OCI-LY3 (cell line): ENCODE measurements at regions not wholly inside any gene's neighbourhood (a gene's known extent, or its start where the extent isn't known, plus 50 kb on each side); places are given as distances from the start of the nearest gene placed in this dataset.
A peak's percentile ranks its signal among the peaks of the same experiment; 100 is the strongest.

Experiments
- H2AFZ ChIP-seq: fragments of 200-600, 300-600 bp; shearing (Covaris generic); 2 replicates; pipeline ENCODE4 v1.6.0; 2014; ENCODE audit warnings: antibody characterized with exemption, low read depth, low read length
- H3K27ac ChIP-seq: fragments of 200-600, 300-600 bp; sonication (generic); 2 replicates; pipeline ENCODE4 v1.5.1; 2014; ENCODE audit warnings: mild to moderate bottlenecking, low read length, moderate library complexity, mixed read lengths
- H3K27me3 ChIP-seq: fragments of 200-600, 300-600 bp; sonication (generic); 2 replicates; pipeline ENCODE4 v1.6.1; 2014; ENCODE audit warnings: low read depth, low read length, mixed read lengths
- H3K36me3 ChIP-seq: fragments of 200-600, 300-600 bp; sonication (generic); replicated peaks from 2 replicates; pipeline ENCODE3; 2014; ENCODE audit warnings: low read depth, low read length, mixed read lengths
- H3K4me1 ChIP-seq: fragments of 300-600, 200-600 bp; sonication (generic); 2 replicates; pipeline ENCODE4 v1.6.1; 2014; ENCODE audit warnings: low read length, mixed read lengths
- H3K4me2 ChIP-seq: fragments of 200-600, 300-600 bp; sonication (generic); 2 replicates; pipeline ENCODE4 v1.6.1; 2014; ENCODE audit warnings: low read length, mixed read lengths
- H3K4me3 ChIP-seq: fragments of 300-600, 200-600 bp; sonication (generic); 2 replicates; pipeline ENCODE4 v1.5.1; 2014; ENCODE audit warnings: antibody characterized with exemption, mild to moderate bottlenecking, low read length, moderate library complexity
- H3K79me2 ChIP-seq: fragments of 300-600, 200-600 bp; shearing (Covaris generic); 2 replicates; pipeline ENCODE4 v1.6.1; 2014; ENCODE audit warnings: mild to moderate bottlenecking, low read length, mixed read lengths
- H3K9ac ChIP-seq: fragments of 300-600, 200-600 bp; shearing (Covaris generic); 2 replicates; pipeline ENCODE4 v1.6.0; 2014; ENCODE audit warnings: mild to moderate bottlenecking, low read length, moderate library complexity
- H3K9me3 ChIP-seq: fragments of 200-600, 300-600 bp; shearing (Covaris generic); 2 replicates; pipeline ENCODE4 v1.6.1; 2014; ENCODE audit warnings: low read length, mixed read lengths; ENCODE audit not compliant: insufficient read depth
- H4K20me1 ChIP-seq: fragments of 200-600, 300-600 bp; sonication (generic); 2 replicates; pipeline ENCODE4 v1.6.1; 2016; ENCODE audit warnings: low read length, mixed read lengths; ENCODE audit not compliant: insufficient read depth
- CTCF ChIP-seq: fragments of 200-600, 300-600 bp; sonication (generic); IDR thresholded peaks from 2 replicates; pipeline ENCODE4 v1.5.1; 2014; ENCODE audit warnings: antibody characterized with exemption, low read length, low read depth
- EZH2phosphoT487 ChIP-seq: fragments of 200-600 bp; shearing (Covaris generic); IDR thresholded peaks from 2 replicates; pipeline ENCODE4 v1.6.1; 2018; ENCODE audit warnings: antibody characterized with exemption, mixed run types, low read depth

- Histone ChIP-seq H2AFZ (no peak overlapping the region), H3K27me3 (no peaks in the 10 kb centered on the region), H3K9ac (no peak overlapping the region), H3K4me1 (peaks cover 21% of the 10 kb centered on the region), H3K4me2 (peak overlapping the region; percentile 21; the same call in 1 of the 2 replicates), H3K36me3 (no peaks in the 10 kb centered on the region), H4K20me1 (no peaks in the 10 kb centered on the region), H3K27ac (no peak overlapping the region), H3K4me3 (no peak overlapping the region), H3K9me3 (no peaks in the 10 kb centered on the region), H3K79me2 (no peaks in the 10 kb centered on the region)
- TF ChIP-seq EZH2phosphoT487 (no peak), CTCF (no peak)
Measured at GRCh38 chr3:8094415-8094814, 407.2 kb upstream of the LMCD1 start.

- H3K9me3 ChIP-seq, result no peaks in the 10 kb centered on the region
- no peaks in the 10 kb centered on the region for H4K20me1 ChIP-seq
- no peak for TF ChIP-seq EZH2phosphoT487
- TF ChIP-seq CTCF, result peak; percentile 54
- H3K36me3 ChIP-seq, result no peaks in the 10 kb centered on the region
- no peak overlapping the region for H3K27ac ChIP-seq
- H3K4me2 ChIP-seq, result peak overlapping the region; percentile 54
- peaks cover 21% of the 10 kb centered on the region for H3K4me1 ChIP-seq
- no peaks in the 10 kb centered on the region for H3K27me3 ChIP-seq
- H3K9ac ChIP-seq, result no peak overlapping the region
- no peak overlapping the region for H2AFZ ChIP-seq
- no peaks in the 10 kb centered on the region for H3K79me2 ChIP-seq
- peak overlapping the region; percentile 34; the same call in 1 of the 2 replicates for H3K4me3 ChIP-seq
Measured at GRCh38 chr3:8095724-8096123, 405.9 kb upstream of the LMCD1 start.

DNA sequence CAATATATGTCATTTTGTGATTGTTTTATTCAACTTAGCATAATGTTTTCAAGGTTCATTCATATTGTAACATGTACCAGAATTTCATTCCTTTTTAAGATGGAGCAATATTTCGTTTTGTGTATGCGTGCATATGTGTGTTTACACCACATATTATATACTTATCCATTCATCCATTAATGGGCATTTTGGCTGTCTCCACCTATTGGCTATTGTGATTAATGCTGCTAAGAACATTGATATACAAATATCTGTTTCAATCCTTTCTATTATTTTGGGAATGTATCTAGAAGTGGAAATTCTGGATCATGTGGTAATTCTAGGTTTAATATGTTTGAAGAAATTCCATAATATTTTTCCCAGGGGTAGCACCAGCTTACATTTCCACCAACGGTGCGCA, 403.9 kb upstream of the LMCD1 start:
- Histone ChIP-seq H3K4me1 (peaks cover 25% of the 10 kb centered on the region), H3K36me3 (no peaks in the 10 kb centered on the region), H4K20me1 (no peaks in the 10 kb centered on the region), H3K9ac (no peak overlapping the region), H2AFZ (no peak overlapping the region), H3K27ac (no peak overlapping the region), H3K4me2 (no peak overlapping the region), H3K4me3 (no peak overlapping the region), H3K27me3 (0 out of 2 replicates have a peak, but pooled peaks cover 3% of the 10 kb centered on the region), H3K9me3 (no peaks in the 10 kb centered on the region), H3K79me2 (no peaks in the 10 kb centered on the region)
- TF ChIP-seq EZH2phosphoT487, result no peak
- peak; percentile 32 for TF ChIP-seq CTCF

- Histone ChIP-seq H3K27me3 (peaks cover 14% of the 10 kb centered on the region; the same call in 1 of the 2 replicates), H2AFZ (no peak overlapping the region), H3K4me1 (peaks cover 26% of the 10 kb centered on the region), H3K4me2 (peak overlapping the region; percentile 92), H3K9ac (no peak overlapping the region), H4K20me1 (no peaks in the 10 kb centered on the region), H3K36me3 (no peaks in the 10 kb centered on the region), H3K27ac (no peak overlapping the region), H3K9me3 (no peaks in the 10 kb centered on the region), H3K4me3 (peak overlapping the region; percentile 70), H3K79me2 (no peaks in the 10 kb centered on the region)
- TF ChIP-seq EZH2phosphoT487 (no peak), CTCF (no peak)
Measured at GRCh38 chr3:8103954-8104353, 397.7 kb upstream of the LMCD1 start.
